NCI-H526 (cell line): ENCODE measurements at regions not wholly inside any gene's neighbourhood (a gene's known extent, or its start where the extent isn't known, plus 50 kb on each side); places are given as distances from the start of the nearest gene placed in this dataset.

Source experiments
- DNase-seq, 2 experiments: peaks; one replicate each; lab custom pipeline; 2025; lab: John Stamatoyannopoulos, UW

DNA sequence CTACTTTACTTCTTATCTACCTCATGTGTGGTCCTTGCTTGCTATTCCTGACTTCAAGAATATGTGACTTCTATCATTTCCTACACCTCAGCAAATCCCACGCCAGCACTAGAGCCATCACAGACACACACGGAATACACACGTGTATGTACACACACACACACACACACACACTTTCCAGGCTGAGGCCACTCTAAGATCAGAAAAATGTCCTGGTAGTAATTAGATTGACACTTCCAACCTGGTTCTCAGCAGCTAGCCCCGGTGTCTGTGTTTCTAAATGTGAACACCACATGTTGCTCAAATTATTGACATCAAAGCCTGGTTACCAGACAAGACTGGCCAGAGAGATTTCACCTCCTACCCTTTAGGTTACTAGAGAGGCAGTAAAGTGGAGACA lies 54.1 kb upstream of the SASH1 start:
- DNase-seq: no peak

DNA sequence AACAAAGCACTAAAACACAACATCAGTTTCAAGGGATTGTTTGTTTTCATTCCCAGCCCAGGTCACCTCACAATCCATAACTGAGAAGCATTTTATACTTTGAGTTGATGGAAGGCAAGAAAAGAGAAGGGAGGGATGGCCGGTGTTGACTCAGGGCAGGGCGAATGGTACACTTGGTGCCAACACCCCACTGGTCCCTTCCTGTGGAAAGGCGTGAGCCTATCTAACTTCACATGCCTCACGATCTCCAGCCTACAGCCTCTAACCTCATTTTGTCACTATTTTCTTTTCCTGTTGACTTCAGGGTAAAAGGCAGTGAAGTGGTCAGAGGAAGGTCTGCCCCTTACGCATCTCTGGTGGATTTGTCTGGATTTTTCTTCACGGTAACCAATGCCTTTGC lies 53.5 kb upstream of the SASH1 start:
- DNase-seq: no peak

DNA sequence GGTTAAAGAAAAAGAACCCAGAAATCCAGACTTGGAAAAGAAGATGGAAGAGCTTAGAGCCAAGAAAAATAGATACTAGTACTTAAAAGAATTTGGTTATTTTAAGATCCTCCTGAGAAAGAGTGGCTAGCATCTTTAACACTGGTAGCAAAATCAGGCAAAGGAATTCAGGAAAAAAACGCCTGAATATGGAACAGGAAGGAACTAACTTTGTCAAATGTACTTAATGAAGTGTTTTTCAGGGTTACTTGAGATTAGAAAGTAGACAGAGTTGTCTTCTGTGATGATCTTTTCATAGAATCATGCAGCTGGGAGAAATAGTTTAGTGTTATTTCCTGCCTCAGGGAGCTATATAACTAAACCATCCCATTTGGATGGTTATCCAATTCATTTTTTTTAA lies 50.8 kb upstream of the SASH1 start:
- no peak for DNase-seq
